Cardiac fibroblast (primary cell): ENCODE measurements at regions not wholly inside any gene's neighbourhood (a gene's known extent, or its start where the extent isn't known, plus 50 kb on each side); places are given as distances from the start of the nearest gene placed in this dataset.
"Not testable (repeated sequence)": the region's sequence is repeated elsewhere in the genome, so short reads cannot be mapped to it uniquely, and the experiment has no call there.

Source experiments
- DNase-seq, 2 donors: peaks; one replicate each; pipeline versions ENCODE4 v3.0.0 to v3.0.0-alpha.2; 2010; ENCODE audit warnings: low read depth in 2 of 2
- H3K4me3 ChIP-seq, 2 donors: replicated peaks in 1 of 2; 1 replicate in 1 of 2; 2 replicates in 1 of 2; pipeline ENCODE4 v1.5.1; 2011; ENCODE audit warnings: low read depth in 2 of 2, low read length in 2 of 2, mild to moderate bottlenecking in 2 of 2, moderate library complexity in 1 of 2
- TF ChIP-seq, protein P1 (sequence below): IDR thresholded peaks from one replicate; pipeline ENCODE4 v1.5.1; 2011; ENCODE audit warnings: low read depth, mild to moderate bottlenecking, low read length, inconsistent platforms

DNA sequence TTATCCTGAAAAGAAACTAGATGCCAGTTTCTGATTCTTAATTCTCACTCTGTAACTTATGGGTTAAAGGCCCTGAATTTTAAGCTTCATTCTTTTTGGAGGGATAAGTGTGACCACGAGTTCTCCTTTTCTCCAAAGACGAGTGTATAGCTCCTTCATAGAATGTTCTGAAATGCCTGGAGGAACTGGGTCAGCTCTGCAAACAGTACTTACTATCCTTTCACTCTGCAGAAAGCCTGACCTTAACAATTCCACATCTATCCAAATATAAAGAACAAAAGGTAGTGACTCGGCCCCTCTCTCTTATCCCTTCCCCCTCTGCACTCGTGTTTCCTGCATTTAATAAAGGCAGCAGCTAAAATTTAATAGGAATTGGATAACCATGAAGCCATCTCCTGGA lies 150.5 kb downstream of the LYPLAL1 start:
- H3K4me3 ChIP-seq, result no peak overlapping the region
- TF ChIP-seq, protein P1, sequence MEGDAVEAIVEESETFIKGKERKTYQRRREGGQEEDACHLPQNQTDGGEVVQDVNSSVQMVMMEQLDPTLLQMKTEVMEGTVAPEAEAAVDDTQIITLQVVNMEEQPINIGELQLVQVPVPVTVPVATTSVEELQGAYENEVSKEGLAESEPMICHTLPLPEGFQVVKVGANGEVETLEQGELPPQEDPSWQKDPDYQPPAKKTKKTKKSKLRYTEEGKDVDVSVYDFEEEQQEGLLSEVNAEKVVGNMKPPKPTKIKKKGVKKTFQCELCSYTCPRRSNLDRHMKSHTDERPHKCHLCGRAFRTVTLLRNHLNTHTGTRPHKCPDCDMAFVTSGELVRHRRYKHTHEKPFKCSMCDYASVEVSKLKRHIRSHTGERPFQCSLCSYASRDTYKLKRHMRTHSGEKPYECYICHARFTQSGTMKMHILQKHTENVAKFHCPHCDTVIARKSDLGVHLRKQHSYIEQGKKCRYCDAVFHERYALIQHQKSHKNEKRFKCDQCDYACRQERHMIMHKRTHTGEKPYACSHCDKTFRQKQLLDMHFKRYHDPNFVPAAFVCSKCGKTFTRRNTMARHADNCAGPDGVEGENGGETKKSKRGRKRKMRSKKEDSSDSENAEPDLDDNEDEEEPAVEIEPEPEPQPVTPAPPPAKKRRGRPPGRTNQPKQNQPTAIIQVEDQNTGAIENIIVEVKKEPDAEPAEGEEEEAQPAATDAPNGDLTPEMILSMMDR, result no peak
- no peak for DNase-seq

DNA sequence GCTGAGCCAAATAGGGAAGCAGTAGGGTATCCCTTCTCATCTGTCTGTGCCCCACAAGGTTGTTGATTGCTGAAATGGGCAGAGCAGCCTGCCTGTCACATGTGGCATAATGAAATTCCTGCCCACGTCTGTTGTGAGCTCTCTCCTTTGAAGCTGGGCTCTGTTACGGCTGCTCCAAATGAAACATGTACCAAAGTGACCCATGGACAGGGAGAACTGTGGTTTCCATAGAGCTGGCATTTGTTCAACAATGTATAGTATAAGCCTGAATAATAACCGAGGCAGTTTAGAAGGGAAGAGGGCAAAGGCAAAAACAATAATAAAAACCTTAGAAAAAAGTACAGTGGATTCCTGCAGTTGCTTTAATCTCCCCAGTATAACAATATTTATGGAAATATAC lies 149.7 kb downstream of the LYPLAL1 start:
- DNase-seq, result peak; percentile 26 to 42
- TF ChIP-seq, protein P1, result no peak
- H3K4me3 ChIP-seq, result no peak overlapping the region

DNA sequence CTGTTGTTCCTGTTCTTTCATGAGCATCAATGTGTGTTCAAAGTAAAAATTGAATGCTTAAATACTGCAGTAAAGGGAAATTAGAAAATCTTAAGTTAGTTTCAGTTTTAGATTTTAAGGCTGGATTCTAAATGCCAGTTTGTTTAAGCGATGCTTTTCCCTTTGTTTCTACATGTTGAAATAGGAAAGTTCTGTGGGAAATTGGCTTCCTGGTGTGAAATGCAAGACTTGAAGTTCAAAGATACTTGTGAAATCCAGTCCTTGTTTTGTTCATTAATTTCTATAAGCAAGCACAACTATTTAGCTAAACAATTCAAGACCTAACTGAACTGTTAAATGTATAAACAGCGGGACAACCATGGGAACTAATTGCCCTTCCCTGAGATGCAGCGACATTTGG lies 149.1 kb downstream of the LYPLAL1 start:
- TF ChIP-seq, protein P1, result no peak
- no peak overlapping the region for H3K4me3 ChIP-seq
- no peak for DNase-seq

DNA sequence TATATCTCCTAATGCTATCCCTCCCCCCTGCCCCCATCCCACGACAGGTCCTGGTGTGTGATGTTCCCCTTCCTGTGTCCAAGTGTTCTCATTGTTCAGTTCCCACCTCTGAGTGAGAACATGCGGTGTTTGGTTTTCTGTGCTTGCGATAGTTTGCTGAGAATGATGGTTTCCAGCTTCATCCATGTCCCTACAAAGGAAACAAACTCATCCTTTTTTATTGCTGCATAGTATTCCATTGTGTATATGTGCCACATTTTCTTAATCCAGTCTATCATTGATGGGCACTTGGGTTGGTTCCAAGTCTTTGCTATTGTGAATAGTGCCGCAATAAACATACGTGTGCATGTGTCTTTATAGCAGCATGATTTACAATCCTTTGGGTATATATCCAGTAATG lies 146.9 kb downstream of the LYPLAL1 start:
- H3K4me3 ChIP-seq, DNase-seq: not testable (repeated sequence)

DNA sequence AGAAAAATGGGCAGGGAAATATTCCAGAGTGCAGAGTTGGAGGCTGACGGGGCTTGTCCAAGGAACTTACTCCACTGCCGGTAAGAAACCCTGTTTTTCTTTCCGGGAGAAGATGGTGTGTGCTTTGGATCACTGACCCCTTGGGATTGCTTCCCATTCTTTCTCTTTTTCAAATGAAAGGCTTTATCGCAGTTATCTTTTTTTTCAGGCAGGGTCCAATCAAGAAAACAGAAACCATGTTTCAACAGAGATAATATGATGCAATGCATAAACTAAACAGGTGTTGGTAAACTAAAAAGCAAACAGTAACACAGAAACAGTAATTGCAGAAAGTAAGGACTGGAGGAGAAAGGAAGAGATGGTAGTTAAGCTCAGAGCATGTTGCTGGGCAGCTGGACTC lies 145.1 kb downstream of the LYPLAL1 start:
- H3K4me3 ChIP-seq, result no peak overlapping the region
- TF ChIP-seq, protein P1, result no peak
- no peak for DNase-seq

DNA sequence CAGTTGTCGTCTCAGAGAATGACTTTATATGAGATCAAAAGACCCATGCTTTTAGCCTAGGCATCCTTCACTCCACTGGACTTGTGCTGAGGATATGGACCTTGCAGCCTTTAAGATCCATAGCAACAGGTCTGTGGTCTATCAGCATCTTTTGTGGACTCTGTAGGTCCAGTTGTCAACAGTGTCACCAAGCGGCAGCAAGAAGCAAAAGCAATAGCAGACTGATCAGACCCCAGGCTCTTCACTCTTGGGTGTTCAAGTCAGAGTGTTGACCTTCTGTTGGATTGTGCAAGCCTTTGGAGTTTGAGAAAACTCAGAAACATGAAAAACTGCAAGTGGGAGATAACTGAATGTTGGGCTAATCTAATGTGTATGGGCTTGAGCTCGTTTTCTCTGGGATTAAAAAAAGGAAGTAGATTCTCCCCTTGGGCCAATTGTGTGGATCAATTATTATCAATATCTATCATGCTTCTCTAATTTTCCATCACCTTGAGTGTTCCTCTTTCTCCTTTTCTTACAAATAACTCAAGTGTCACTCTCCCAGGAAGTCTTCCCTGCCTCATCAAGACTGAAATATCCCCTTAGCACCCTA lies 144.2 kb downstream of the LYPLAL1 start:
- TF ChIP-seq, protein P1, result peak; percentile 28
- DNase-seq, result peak; percentile 41 to 47

DNA sequence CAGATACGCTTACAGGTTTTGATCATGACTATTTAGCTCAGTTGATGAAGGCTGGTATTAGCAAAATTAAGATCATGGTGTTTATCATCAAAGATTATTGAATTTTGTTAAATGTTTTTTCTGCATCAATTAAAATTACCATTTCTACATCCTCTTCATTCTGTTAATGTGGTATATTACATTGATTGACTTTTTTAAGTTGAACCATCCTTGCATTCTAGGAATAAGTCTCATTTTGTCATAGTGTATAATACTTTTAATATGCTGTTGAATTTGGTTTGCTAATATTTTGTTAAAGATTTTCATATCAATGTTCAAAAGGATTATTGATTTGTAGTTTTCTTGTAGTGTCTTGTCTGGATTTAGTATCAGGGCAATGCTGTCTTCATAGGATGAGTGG lies 142.4 kb downstream of the LYPLAL1 start:
- H3K4me3 ChIP-seq, result no peak overlapping the region
- TF ChIP-seq, protein P1, result no peak
- DNase-seq, result no peak

More for the DNA sequence above, 144.2 kb downstream of the LYPLAL1 start:
- no peak overlapping the region for H3K4me3 ChIP-seq
